GM19239 (cell line): ENCODE measurements at regions not wholly inside any gene's neighbourhood (a gene's known extent, or its start where the extent isn't known, plus 50 kb on each side); places are given as distances from the start of the nearest gene placed in this dataset.
"Not testable (repeated sequence)": the region's sequence is repeated elsewhere in the genome, so short reads cannot be mapped to it uniquely, and the experiment has no call there.

Experiments
- DNase-seq: peaks from one replicate; pipeline ENCODE4 v3.0.0; 2011; ENCODE audit warnings: low spot score; ENCODE audit not compliant: insufficient read length
- FAIRE-seq: peaks from 2 replicates; lab custom pipeline; 2011; peaks lifted over from hg19 to GRCh38; lab: Jason Lieb, UNC

DNA sequence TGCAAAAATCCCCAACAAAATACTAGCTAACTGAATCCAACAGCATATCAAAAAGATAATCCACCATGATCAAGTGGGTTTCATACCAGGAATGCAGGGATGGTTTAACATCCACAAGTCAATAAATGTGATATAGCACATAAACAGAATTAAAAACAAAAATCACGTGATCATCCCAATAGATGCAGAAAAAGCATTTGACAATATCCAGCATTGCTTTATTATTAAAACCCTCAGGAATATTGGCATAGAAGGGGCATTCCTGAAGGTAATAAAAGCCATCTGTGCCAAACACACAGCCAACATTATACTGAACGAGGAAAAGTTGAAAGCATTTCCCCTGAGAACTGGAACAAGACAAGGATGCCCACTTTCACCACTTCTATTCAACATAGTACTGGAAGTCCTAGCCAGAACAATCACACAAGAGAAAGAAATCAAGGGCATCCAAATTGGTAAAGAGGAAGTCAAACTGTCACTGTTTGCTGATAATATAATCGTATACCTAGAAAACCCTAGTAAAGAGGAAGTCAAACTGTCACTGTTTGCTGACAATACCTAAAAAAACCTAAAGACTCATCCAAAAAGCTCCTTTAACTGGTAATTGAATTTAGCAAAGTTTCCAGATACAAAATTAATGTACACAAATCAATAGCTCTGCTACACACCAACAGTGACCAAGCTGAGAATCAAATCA is 109.8 kb downstream of the RNASET2 start:
- not testable (repeated sequence) for FAIRE-seq, DNase-seq

DNA sequence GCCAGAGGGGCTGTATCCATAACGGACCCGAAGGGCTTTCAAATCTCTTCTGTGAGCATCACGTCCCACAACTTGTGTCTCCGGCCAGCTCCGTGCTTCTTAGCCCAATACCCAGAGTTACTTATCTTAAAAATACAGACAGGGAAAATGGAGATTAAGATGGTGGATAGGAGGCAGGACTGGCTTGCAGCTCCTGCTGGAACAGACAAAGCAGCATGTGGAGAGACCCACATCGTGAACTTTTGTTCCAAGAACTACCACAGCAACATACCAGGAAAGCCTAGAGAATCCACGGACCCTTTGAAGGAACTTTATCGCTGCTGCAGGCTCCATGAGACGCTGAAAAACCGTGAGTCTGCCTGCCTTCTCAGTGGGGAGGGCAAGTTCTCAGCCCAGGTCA is 113.7 kb downstream of the RNASET2 start:
- DNase-seq: no peak
- FAIRE-seq: no peak

DNA sequence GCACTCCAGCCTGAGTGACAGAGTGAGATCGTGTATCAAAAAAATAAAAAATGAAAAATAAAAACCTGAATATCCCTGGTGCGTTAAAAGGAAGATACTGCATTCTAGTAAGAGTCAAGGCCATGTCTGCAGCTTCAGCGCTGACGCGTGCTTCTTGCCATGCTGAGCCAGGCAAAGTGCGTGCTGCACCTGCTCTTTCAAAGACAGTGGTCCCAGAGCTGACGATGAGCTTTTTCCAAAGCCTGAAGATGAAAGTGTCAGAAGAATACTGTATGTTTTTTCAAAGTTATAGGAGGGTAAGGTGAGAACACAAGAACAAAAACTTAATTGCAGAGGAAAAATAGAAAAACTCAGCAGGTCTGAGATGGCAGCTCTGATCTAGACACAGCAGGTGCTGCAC is 115.1 kb downstream of the RNASET2 start:
- no peak for DNase-seq
- no peak for FAIRE-seq

DNA sequence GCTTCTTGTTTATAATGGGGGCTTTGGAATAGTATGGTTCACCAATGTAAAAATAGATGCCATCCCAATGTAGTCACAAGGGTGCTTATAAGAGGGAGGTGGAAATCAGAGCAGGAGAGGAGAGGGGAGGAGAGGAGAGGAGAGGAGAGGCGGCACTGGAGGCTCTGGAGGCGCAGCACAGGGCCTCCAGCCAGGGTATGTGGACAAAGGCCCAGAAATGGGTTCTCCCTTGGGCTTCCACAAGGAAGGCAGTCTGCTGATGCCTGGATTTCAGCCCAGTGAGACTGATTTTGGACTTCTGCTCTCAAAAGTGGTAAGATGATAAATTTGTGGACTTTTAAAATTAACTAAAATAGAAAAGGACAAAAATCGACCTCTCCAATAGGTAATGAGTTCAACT is 116.8 kb downstream of the RNASET2 start:
- DNase-seq (no peak), FAIRE-seq (no peak)

DNA sequence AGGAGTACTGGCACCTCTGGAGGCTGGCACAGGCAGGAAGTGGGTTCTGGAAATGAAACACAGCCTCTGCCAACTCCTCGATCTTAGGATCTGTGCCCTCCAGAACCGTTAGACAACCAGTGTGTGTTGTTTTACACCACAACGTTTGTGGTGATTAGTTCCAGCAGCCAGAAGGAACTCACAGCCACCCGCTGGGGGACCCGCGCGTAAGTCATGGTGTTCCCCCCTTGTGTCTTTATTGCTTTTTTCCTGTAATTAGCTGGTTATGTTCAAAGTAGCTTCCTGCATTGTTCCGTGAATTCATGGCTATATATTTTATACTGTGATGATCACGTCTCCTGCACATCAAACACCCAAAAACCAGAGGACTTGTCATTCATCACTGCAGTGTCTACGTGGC is 117.4 kb downstream of the RNASET2 start:
- no peak for FAIRE-seq
- no peak for DNase-seq

DNA sequence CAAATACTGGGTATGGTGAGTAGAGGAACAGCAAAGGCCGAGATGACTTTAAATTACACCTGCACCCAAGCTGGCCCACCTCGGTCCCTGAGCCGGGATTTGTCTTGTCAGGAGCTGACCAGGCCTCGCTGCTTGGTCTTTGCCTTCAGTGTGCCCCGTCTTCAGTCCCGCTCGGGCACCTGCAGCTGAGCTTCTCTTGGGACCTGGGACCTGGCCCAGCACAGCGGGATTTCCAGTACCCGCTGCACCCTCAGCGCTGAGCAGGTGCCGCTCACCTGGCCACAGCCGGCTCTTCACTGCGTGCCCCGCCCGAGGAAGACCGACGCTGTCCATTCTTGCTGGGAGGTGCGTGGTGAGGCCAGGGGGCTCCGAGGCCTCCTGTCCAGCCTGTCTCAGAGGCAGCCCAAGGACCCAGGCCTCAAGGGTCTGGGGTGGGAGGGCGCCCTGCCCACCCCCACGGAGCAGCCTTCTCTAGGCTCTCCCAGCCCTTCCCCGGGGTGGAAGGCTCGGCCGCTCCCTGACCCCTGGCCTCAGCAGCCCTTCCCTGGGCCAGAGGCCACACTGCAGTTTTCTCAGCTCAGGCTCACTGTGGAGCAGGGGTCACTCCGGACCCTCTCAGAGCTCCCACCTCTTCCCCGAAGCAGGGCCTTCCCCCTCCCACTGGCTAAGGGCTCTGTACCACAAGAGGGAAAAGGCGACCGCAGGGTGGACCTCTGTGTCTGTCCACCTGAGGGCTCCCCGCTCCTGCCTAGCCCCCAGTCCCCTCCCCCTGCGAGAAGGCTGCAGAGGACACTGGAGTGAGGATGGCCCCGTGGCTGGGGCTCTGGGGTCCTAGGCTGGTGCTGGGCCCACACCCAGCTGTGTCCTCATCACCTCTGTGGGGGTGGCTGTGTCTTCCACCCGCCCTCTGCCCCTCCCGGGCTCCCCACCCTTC is 119.3 kb downstream of the RNASET2 start:
- FAIRE-seq: no peak
- no peak for DNase-seq

DNA sequence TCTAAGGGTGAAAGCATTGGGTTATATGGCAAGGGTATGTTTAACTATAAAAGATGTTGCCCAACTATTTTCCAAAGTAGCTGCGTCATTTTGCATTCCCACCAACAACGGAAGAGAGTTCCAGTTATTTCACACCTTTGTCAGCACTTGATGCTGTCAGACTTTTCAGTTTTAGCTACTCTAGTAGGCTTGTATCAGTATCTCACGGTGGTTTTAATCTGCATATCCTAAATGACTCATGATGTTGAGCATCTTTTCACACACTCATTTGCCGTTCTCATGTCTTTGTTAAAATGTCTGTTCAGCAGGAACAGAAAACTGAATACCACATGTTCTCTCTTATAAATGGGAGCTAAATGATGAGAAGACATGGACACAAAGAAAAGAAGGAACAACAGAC is 122.3 kb downstream of the RNASET2 start:
- no peak for DNase-seq

DNA sequence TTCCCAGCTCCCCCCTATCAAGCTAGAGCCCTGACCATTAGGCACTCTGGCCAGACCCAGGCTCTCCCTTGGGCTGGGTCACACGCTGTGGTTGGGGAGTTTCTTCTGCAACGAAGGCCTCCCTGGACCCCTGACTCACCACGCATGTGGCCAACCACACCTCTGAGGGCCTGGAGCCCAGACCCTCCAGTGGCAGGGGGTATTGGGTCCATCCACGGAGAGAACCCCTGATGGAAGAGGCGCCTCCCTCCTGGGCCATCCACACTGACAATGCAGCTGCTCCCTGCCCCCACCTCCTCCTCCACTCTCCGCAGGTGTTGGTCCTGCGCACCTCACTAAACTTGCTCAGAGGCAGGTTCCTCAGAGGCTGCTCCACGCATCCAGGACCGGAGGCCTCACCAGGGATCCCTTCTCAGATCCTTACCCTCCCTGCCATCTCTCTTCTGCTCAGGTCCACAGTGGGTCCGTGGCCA is 125.4 kb downstream of the RNASET2 start:
- DNase-seq (no peak), FAIRE-seq (peak; percentile 45)

More for the DNA sequence above, 122.3 kb downstream of the RNASET2 start:
- FAIRE-seq: peak; percentile 56

DNA sequence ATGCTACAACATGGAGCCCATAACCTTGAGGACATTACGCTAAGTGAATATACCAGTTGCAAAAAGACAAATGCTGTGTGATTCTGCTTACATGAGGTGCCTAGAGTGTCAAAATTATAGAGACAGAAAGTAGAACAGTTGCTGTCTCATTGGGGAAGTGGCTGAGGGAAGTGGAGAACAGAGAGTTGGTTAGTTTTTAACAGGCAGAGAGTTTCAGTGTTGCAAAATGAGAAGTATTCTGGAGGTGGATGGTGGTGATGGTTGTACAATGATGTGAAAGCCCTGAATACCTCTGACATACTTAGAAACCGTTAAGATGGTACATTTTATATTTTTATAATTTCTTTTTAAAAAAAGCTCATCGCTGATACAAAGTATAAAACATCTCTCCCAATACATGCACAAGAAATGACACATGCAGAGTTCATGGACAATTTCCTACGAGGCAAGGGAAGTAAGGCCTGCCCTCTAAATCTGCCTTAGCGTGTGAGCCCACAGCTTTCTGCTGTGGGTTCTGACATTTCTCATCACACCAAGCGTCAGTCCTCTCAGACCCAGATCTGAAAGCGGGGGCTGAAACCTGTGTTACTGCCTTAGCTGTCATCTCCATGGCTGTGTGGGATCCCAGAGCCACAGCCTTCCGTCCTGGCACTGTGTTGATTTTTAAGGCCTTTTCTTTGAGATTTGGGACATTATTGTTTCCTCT is 126.0 kb downstream of the RNASET2 start:
- FAIRE-seq (peak; percentile 98), DNase-seq (peak; percentile 60)

DNA sequence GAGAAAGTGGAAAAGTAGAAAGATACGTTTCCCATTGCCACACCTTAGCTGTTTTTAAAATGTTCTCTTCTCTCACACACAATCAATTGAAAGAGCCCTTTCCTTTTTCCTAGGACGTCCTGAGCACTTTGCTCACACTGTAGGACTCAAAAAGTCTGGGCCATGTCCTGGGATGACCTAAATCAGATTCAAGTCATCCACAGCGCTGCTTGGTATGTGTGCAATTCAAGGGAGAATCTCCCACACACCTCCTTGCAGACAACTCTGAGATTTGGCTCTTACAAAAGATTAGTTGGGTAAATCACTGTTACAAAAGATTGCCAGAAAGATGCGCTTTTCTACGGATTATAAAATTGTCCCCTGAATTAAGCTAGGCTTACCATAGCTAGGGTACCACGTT is 130.1 kb downstream of the RNASET2 start:
- FAIRE-seq: no peak

DNA sequence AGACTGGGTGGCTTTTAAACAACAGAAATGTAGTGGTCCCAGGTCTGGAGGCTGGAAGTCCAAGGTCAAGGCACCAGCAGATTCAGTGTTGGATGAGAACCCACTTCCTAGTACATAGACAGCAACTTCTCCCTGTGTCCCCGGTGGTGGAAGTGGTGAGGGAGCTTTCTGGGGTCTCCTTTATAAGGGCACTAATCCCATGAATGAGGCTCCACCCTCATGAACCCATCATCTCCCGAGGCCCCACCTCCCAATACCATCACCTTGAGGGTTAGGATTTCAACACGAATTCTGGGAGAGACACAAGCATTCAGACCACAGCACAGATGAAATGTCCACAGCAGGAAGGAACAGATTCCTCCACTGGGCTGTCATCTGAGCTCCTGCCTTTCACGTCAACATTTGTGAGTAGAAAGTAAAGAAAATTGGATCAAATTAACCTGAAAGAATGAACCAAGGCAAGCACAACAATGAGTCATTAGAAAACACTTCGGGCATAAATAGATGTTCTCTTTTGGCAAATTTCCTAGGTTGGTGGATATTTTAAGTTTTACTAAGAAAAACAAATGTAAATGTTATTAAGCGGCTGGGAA is 130.7 kb downstream of the RNASET2 start:
- FAIRE-seq (no peak), DNase-seq (no peak)

More for the DNA sequence above, 130.1 kb downstream of the RNASET2 start:
- no peak for DNase-seq

DNA sequence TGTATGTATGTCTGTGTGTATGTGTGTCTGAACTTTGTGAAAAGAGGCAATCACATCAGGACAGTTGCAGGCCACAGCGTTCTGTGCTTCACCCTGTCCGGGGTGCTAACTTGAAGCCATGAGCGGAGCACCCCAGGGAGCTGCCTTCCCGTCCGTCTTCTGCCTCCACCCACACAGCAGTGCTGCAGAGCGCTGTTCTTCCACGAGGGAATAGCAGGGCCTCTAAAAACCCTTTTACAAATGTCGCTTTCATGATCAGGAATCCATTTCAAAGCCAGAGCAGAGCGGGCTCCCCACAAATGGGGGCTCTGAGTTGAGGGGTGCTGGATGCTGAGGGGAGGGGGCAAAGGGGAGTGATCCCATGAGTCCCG is 131.5 kb downstream of the RNASET2 start:
- FAIRE-seq: no peak
- DNase-seq: no peak

DNA sequence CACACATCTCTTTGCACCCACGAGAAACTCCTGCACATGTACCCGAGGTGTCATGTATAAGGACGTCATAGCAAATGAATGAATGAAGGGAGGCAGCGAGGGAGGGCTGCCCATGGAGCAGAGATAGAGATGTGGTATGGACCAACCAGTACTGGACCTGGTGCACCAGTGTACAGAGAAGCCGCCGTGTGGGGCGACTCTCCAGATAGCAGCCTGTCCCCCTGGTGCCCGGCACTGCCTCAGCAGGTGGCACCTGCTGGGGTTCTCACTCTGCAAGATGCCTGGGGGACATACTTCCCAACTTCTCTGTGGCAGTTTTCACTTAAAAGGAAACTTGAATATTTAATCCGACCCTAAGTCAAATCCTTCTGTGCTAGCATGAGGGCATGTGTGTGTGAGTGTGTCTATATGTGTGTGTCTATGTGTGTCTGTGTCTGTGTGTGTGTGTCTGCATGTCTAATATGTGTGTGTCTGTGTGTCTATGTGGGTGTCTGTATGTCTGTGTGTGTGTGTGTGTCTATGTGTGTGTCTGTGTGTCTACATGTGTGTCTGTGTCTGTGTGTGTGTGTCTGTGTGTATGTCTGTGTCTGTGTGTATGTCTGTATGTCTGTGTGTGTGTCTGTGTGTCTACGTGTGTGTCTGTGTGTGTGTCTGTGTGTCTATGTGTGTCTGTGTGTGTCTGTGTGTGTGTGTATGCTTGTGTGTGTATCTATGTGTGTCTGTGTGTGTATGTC is 132.0 kb downstream of the RNASET2 start:
- no peak for DNase-seq
- FAIRE-seq: no peak

DNA sequence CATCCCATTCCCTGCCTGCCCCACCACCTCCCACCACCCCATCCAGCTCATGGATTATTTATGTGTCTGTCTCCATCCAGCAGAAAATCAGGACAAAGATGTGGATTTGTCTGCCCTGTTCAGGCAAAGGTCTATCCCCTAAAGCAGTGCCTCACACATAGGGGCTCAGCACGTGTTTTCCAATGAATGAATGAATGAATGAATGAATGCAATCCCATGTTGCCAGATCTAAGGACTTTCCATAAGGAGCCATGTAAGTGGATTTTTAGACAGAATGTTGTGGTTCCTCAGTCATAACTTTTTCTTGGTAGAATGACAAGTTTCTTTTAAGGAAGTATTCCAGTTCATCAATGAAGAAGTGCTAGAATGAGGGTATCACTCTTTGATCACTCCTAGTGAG is 133.7 kb downstream of the RNASET2 start:
- FAIRE-seq (no peak), DNase-seq (no peak)

DNA sequence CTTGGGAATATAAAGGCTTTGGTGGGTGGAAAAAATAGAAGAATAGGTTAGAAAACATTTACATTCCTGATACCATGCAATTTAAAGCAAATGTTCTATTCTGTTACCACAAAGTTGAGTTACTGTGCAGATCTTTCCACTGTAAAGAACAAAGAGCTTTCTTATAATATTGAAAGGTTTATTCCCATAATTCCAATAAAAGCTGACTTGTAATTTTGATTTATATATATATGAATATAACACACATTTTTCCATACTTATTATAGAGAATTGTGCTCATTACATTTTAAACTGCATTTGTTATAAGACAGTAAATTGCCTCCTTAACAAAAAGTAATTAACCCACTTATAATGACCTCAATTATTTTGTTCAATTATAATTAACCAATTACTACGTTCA is 135.9 kb downstream of the RNASET2 start:
- DNase-seq (no peak), FAIRE-seq (no peak)

DNA sequence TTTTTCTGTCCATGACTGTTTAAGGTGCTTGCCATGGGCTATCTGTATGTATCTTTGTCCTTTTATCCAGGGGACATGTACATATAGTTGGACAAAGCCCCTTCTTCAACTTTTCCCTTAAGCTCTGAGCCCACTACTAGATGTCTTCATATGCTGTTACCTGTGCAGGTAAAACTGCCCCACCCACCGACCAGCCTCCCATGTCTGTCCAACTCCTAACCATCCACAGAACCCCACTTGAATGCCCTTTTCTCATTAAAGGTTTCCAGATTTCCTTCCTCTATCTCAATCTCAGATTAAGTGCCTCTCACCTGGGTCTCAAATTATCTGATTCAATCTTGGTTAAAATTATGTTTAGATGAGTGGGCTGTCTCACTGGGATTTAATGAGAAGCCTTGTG is 136.3 kb downstream of the RNASET2 start:
- DNase-seq (no peak), FAIRE-seq (no peak)

DNA sequence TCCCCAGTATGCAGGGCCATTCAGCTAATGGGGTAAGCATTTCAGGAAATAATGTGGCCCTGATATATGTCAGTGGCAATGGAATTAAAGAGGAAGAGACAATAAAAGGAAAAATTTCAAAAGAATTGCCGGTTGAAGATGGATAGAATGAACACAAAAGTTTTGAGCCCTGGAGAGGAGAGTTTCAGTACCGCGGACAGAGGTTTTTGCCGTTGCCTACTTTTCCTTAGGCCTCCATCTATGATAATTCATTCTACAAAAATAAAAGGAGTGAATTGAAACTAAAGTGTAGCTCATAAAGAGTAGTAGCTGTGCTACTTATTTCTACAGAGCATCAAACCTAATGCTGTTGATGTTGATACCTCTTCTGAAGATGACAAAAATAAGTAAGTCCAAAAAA is 140.7 kb downstream of the RNASET2 start:
- FAIRE-seq (no peak), DNase-seq (no peak)

DNA sequence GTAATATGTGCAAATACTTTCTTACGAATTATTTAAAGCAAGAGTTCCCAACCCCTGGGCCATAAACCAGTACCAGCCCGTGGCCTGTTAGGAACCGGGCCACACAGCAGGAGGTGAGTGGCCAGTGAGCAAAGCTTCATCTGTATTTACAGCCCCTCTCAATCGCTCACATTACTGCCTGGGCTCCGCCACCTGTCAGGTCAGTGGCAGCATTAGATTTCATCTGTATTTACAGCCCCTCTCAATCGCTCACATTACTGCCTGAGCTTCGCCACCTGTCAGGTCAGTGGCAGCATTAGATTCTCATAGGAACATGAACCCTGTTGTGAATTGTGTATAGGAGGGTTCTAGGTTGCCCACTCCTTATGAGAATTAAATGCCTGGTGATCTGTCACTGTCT is 142.0 kb downstream of the RNASET2 start:
- DNase-seq: no peak
- FAIRE-seq: no peak

DNA sequence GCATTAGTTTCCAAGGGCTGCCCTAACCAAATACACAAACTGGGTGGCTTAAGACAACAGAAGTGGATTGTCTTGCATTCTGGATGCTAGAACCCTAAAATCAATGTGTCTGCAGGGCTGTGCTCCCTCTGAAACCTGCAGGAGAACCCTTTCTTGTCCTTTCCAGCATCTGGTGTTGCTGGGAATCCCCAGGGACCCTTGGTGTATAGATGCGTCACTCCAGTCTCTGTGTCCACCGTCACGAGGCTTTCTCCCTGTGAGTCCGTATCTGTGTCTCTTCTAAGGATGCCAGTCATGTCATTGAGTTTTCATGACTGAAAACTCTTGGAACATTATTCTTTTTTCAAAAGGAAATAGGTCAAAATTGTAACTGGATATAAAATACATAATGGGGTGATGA is 142.9 kb downstream of the RNASET2 start:
- no peak for FAIRE-seq

DNA sequence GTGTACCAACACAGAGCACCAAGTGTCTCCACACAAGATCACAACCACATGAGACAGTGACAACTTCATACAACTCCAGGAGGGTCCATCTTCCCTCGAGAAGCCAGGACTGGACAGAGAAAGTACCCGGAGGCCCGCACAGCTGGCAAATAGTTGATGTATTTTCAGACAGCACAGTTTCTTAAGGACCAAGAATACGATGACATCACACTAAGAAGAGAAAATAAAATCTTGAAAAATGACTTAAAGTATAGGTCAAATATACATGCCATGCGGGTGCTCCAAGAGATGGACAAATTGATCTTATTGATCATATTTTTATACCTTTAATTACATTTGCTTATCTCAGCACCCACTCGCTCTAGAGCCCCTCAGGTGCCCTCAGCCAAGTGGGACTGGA is 145.5 kb downstream of the RNASET2 start:
- DNase-seq (no peak), FAIRE-seq (no peak)

More for the DNA sequence above, 142.9 kb downstream of the RNASET2 start:
- no peak for DNase-seq
